ENCODE measurements at regions not wholly inside any gene's neighbourhood (a gene's known extent, or its start where the extent isn't known, plus 50 kb on each side); places are given as distances from the start of the nearest gene placed in this dataset.

- no peak for DNase-seq
Observed at GRCh38 chr11:127247261-127247851, 246.8 kb upstream of the KIRREL3 start.

GRCh38 chr11:127242676-127243075 lies 242.1 kb upstream of the KIRREL3 start:
- no peak for DNase-seq

- DNase-seq: no peak
Observed at GRCh38 chr11:127238321-127238720, 237.8 kb upstream of the KIRREL3 start.

GRCh38 chr11:127236776-127237175 lies 236.2 kb upstream of the KIRREL3 start:
- no peak for DNase-seq

- no peak for DNase-seq
Observed at GRCh38 chr11:127233998-127234397, 233.4 kb upstream of the KIRREL3 start.

GRCh38 chr11:127230392-127230791 lies 229.8 kb upstream of the KIRREL3 start:
- no peak for DNase-seq

- no peak for DNase-seq
Observed at GRCh38 chr11:127226949-127227348, 226.4 kb upstream of the KIRREL3 start.

GRCh38 chr11:127226380-127226779 lies 225.8 kb upstream of the KIRREL3 start:
- DNase-seq: no peak

GRCh38 chr11:127225619-127226018 lies 225.0 kb upstream of the KIRREL3 start:
- DNase-seq: no peak

- no peak for DNase-seq
Observed at GRCh38 chr11:127224276-127224675, 223.7 kb upstream of the KIRREL3 start.

- no peak for DNase-seq
Observed at GRCh38 chr11:127223633-127224032, 223.1 kb upstream of the KIRREL3 start.

GRCh38 chr11:127223026-127223425 lies 222.5 kb upstream of the KIRREL3 start:
- no peak for DNase-seq

GRCh38 chr11:127219704-127220103 lies 219.1 kb upstream of the KIRREL3 start:
- DNase-seq: no peak

- no peak for DNase-seq
Observed at GRCh38 chr11:127218275-127218608, 217.7 kb upstream of the KIRREL3 start.

- DNase-seq: no peak
Observed at GRCh38 chr11:127217452-127218274, 217.1 kb upstream of the KIRREL3 start.

GRCh38 chr11:127205688-127206217 lies 205.2 kb upstream of the KIRREL3 start:
- no peak for DNase-seq

GRCh38 chr11:127203490-127203889 lies 202.9 kb upstream of the KIRREL3 start:
- no peak for DNase-seq

- no peak for DNase-seq
Observed at GRCh38 chr11:127202105-127202504, 201.5 kb upstream of the KIRREL3 start.

GRCh38 chr11:127199306-127199801 lies 198.8 kb upstream of the KIRREL3 start:
- no peak for DNase-seq

- no peak for DNase-seq
Observed at GRCh38 chr11:127195501-127196120, 195.0 kb upstream of the KIRREL3 start.

- no peak for DNase-seq
Observed at GRCh38 chr11:127194521-127194920, 194.0 kb upstream of the KIRREL3 start.

- DNase-seq: no peak
Observed at GRCh38 chr11:127193950-127194349, 193.4 kb upstream of the KIRREL3 start.

- no peak for DNase-seq
Observed at GRCh38 chr11:127191689-127192088, 191.1 kb upstream of the KIRREL3 start.

- DNase-seq: no peak
Observed at GRCh38 chr11:127191261-127191660, 190.7 kb upstream of the KIRREL3 start.
